Spleen (tissue), 11 donors: ENCODE measurements at regions not wholly inside any gene's neighbourhood (a gene's known extent, or its start where the extent isn't known, plus 50 kb on each side); places are given as distances from the start of the nearest gene placed in this dataset.

Experiments
- DNase-seq: peaks from one replicate; pipeline ENCODE4 v3.0.0-alpha.2; 2020
- H3K27ac ChIP-seq, 8 donors: fragments of 200-600 bp; sonication (generic) in 7 of 8; 1 replicate in 4 of 8; 2 replicates in 4 of 8; pipeline versions ENCODE4 v1.5.0 to v1.8.0; 2016 to 2021; ENCODE audit warnings: inconsistent platforms in 4 of 8, mild to moderate bottlenecking in 4 of 8, moderate library complexity in 1 of 8
- H3K27me3 ChIP-seq, 7 donors: fragments of 200-600 bp; sonication (generic) in 6 of 7; replicated peaks in 1 of 7; 1 replicate in 4 of 7; 2 replicates in 3 of 7; pipeline versions ENCODE4 v1.5.0 to v1.8.0; 2016 to 2021; ENCODE audit warnings: inconsistent platforms in 3 of 7, mild to moderate bottlenecking in 1 of 7
- H3K36me3 ChIP-seq, 6 donors: fragments of 200-600 bp; sonication (generic) in 5 of 6; 1 replicate in 4 of 6; 2 replicates in 2 of 6; pipeline versions ENCODE4 v1.5.0 to v1.8.0; 2016 to 2021; ENCODE audit warnings: inconsistent platforms in 2 of 6
- H3K4me1 ChIP-seq, 6 donors: fragments of 200-600 bp; sonication (generic) in 5 of 6; 1 replicate in 3 of 6; 2 replicates in 3 of 6; pipeline versions ENCODE4 v1.5.0 to v1.8.0; 2016 to 2021; ENCODE audit warnings: inconsistent platforms in 3 of 6
- H3K4me3 ChIP-seq, 8 donors: fragments of 200-600 bp; sonication (generic) in 7 of 8; 1 replicate in 4 of 8; 2 replicates in 4 of 8; pipeline versions ENCODE4 v1.5.0 to v1.8.0; 2016 to 2021; ENCODE audit warnings: inconsistent platforms in 4 of 8, mild to moderate bottlenecking in 4 of 8, moderate library complexity in 2 of 8
- H3K9me3 ChIP-seq, 8 donors: fragments of 200-600 bp; sonication (generic) in 7 of 8; 1 replicate in 4 of 8; 2 replicates in 4 of 8; pipeline versions ENCODE4 v1.5.0 to v1.8.0; 2016 to 2021; ENCODE audit warnings: inconsistent platforms in 4 of 8
- CTCF ChIP-seq, 11 experiments: fragments of 200-600 bp in 7 of 11; fragments of 450-650 bp in 4 of 11; sonication (generic) in 4 of 11; IDR thresholded peaks in 8 of 11; conservative IDR thresholded peaks in 3 of 11; 1 replicate in 7 of 11; 2 replicates in 4 of 11; pipeline versions ENCODE4 v1.4.0 to v1.8.0; 2016 to 2021; ENCODE audit warnings: antibody characterized with exemption in 11 of 11, inconsistent platforms in 4 of 11, mild to moderate bottlenecking in 1 of 11
- POLR2A ChIP-seq, 3 donors: fragments of 450-650 bp; IDR thresholded peaks; one replicate each; pipeline ENCODE4 v1.5.1; 2017; ENCODE audit warnings: antibody characterized with exemption in 3 of 3, mild to moderate bottlenecking in 1 of 3
- POLR2AphosphoS5 ChIP-seq, 3 donors: sonication (generic); formaldehyde crosslinking; IDR thresholded peaks; one replicate each; pipeline ENCODE4 v1.5.1; 2017; ENCODE audit warnings: antibody characterized with exemption in 3 of 3
- WGBS, 5 donors: extraction: QIAGEN DNeasy Blood & Tissue Kit in 3 of 5; methylation state at CpG; one replicate each; pipeline versions ENCODE4 v1.1.5 to v1.1.7; 2013 to 2018; 5-methylcytosine and 5-hydroxymethylcytosine counted together
- intact Hi-C: fragments of 100-400 bp; cut with DNase I; formaldehyde crosslinking; loops from one replicate; pipeline ENCODE4 v1.15.0; 2023; ENCODE audit warnings: low total_unique reads
- donor health status: healthy with polysubstance abuse.
- donor health status: DM: no; HTN: no; CAD: no; lungs with moderate emphysema.
- donor health status: DM: no; HTN: no; CAD: no.
- donor health status: Bipolar disorder and iron deficiency.
- donor health status: healthy.
- donor health status: DM: no; HTN: no; CAD: no.
- donor health status: DM: yes; HTN: yes; CAD: no.

GRCh38 chr15:31523027-31523654 lies 196.5 kb downstream of the KLF13 start:
- Histone ChIP-seq H3K4me3 (no peak overlapping the region), H3K27me3 (peaks cover 0 to 14% (median 0%) of the 10 kb centered on the region in 7 donors), H3K36me3 (no peaks in the 10 kb centered on the region), H3K27ac (no peak overlapping the region), H3K9me3 (no peaks in the 10 kb centered on the region), H3K4me1 (peaks cover 0 to 9% (median 0%) of the 10 kb centered on the region in 6 donors)
- no peak for DNase-seq
- TF ChIP-seq POLR2AphosphoS5 (IDR thresholded peaks at IDR 0.05) (no peak), CTCF (IDR thresholded peaks at IDR 0.05 in 8 of 11, conservative IDR thresholded peaks at IDR 0.05 in 3 of 11) (no peak), POLR2A (IDR thresholded peaks at IDR 0.05) (no peak)
- intact Hi-C loops: no loop called here
- 86 to 97% (median 89%) methylated on average over 10 of the region's 10 CpGs for WGBS, 5 donors

- Histone ChIP-seq H3K4me3 (no peak overlapping the region), H3K27me3 (peaks cover 0 to 14% (median 0%) of the 10 kb centered on the region in 7 donors), H3K4me1 (peaks cover 0 to 9% (median 0%) of the 10 kb centered on the region in 6 donors), H3K9me3 (no peaks in the 10 kb centered on the region), H3K36me3 (no peaks in the 10 kb centered on the region), H3K27ac (no peak overlapping the region)
- 83 to 90% (median 88%) methylated on average over 5 of the region's 5 CpGs for WGBS, 5 donors
- no peak for DNase-seq
- intact Hi-C loops: no loop called here
- TF ChIP-seq CTCF (IDR thresholded peaks at IDR 0.05 in 8 of 11, conservative IDR thresholded peaks at IDR 0.05 in 3 of 11): no peak
- TF ChIP-seq POLR2AphosphoS5 (IDR thresholded peaks at IDR 0.05): no peak
- TF ChIP-seq POLR2A (IDR thresholded peaks at IDR 0.05): no peak
These were observed 197.0 kb downstream of the KLF13 start for GRCh38 chr15:31523655-31524049.

- Histone ChIP-seq H3K9me3 (no peaks in the 10 kb centered on the region), H3K4me1 (peaks cover 0 to 9% (median 0%) of the 10 kb centered on the region in 6 donors), H3K4me3 (no peak overlapping the region), H3K27ac (no peak overlapping the region), H3K27me3 (peaks cover 0 to 14% (median 0%) of the 10 kb centered on the region in 7 donors), H3K36me3 (no peaks in the 10 kb centered on the region)
- intact Hi-C loops: no loop called here
- DNase-seq: no peak
- 91 to 94% (median 92%) methylated on average over 8 of the region's 8 CpGs for WGBS, 5 donors
- TF ChIP-seq CTCF (IDR thresholded peaks at IDR 0.05 in 8 of 11, conservative IDR thresholded peaks at IDR 0.05 in 3 of 11) (no peak), POLR2AphosphoS5 (IDR thresholded peaks at IDR 0.05) (no peak), POLR2A (IDR thresholded peaks at IDR 0.05) (no peak)
These were observed 198.6 kb downstream of the KLF13 start for GRCh38 chr15:31525185-31525695.

- Histone ChIP-seq H3K4me3 (no peak overlapping the region), H3K4me1 (peaks cover 0 to 9% (median 0%) of the 10 kb centered on the region in 6 donors), H3K27me3 (peaks cover 0 to 14% (median 0%) of the 10 kb centered on the region in 7 donors), H3K9me3 (no peaks in the 10 kb centered on the region), H3K36me3 (no peaks in the 10 kb centered on the region), H3K27ac (no peak overlapping the region)
- intact Hi-C loops: no loop called here
- TF ChIP-seq POLR2A (IDR thresholded peaks at IDR 0.05) (no peak), POLR2AphosphoS5 (IDR thresholded peaks at IDR 0.05) (no peak), CTCF (IDR thresholded peaks at IDR 0.05 in 8 of 11, conservative IDR thresholded peaks at IDR 0.05 in 3 of 11) (no peak)
- no peak for DNase-seq
- 92 to 95% (median 95%) methylated on average over 12 to 18 of the region's 18 CpGs for WGBS, 5 donors
These were observed 199.5 kb downstream of the KLF13 start for GRCh38 chr15:31525988-31526665.
